ENCODE measurements at regions not wholly inside any gene's neighbourhood (a gene's known extent, or its start where the extent isn't known, plus 50 kb on each side); places are given as distances from the start of the nearest gene placed in this dataset.
"Not testable (repeated sequence)": the region's sequence is repeated elsewhere in the genome, so short reads cannot be mapped to it uniquely, and the experiment has no call there.

GRCh38 chr12:3421191-3421978, 69.6 kb upstream of the PRMT8 start:
- no peaks in the 10 kb centered on the region for H3K9me3 ChIP-seq (ENCODE audit: control insufficient read depth in 1 of 2, low read length in 2 of 2)
- Mint-ChIP-seq H3K27me3 (peaks cover 13 to 29% of the 10 kb centered on the region in 2 donors), H3K36me3 (no peaks in the 10 kb centered on the region), H3K4me3 (no peak overlapping the region), H3K4me1 (no peaks in the 10 kb centered on the region), H3K27ac (no peak overlapping the region), H3K9me3 (peaks cover 0 to 1% (median 0%) of the 10 kb centered on the region in 8 donors)
- CTCF ChIA-PET (ENCODE audit: partially characterized antibody): no interaction called here
- H3K4me3 ChIP-seq (ENCODE audit: low read length in 2 of 2): no peak overlapping the region
- intact Hi-C loops (cut with micrococcal nuclease): no loop called here
- POLR2A ChIA-PET (ENCODE audit: partially characterized antibody): no interaction called here
- H3K36me3 ChIP-seq (ENCODE audit: insufficient read depth, low read length): no peaks in the 10 kb centered on the region
- no peaks in the 10 kb centered on the region for H3K27me3 ChIP-seq (ENCODE audit: insufficient read depth, low read length)
- no peaks in the 10 kb centered on the region for H3K4me1 ChIP-seq (ENCODE audit: insufficient read depth, low read length)
- DNase-seq: no peak
- H3K27ac ChIP-seq (ENCODE audit: low read depth, low read length): no peak overlapping the region

GRCh38 chr12:3424796-3425195, 66.2 kb upstream of the PRMT8 start:
- H3K4me1 ChIP-seq (ENCODE audit: insufficient read depth, low read length); H3K27me3 ChIP-seq (ENCODE audit: insufficient read depth, low read length); H3K36me3 ChIP-seq (ENCODE audit: insufficient read depth, low read length); H3K36me3 Mint-ChIP-seq; POLR2A ChIA-PET (ENCODE audit: partially characterized antibody); H3K27ac ChIP-seq (ENCODE audit: low read depth, low read length); H3K4me3 Mint-ChIP-seq; H3K4me1 Mint-ChIP-seq; intact Hi-C loops (cut with micrococcal nuclease); H3K4me3 ChIP-seq (ENCODE audit: low read length in 2 of 2); H3K27ac Mint-ChIP-seq; H3K9me3 ChIP-seq (ENCODE audit: control insufficient read depth in 1 of 2, low read length in 2 of 2); DNase-seq; H3K9me3 Mint-ChIP-seq: not testable (repeated sequence)
- CTCF ChIA-PET (ENCODE audit: partially characterized antibody): interaction anchor here (1.3 kb wide), 1 partner anchor 13 kb away, joined by 3 read pairs; no protein-coding TSS in a partner anchor
- H3K27me3 Mint-ChIP-seq: peaks cover 17 to 26% of the 10 kb centered on the region in 2 donors

- no peaks in the 10 kb centered on the region for H3K36me3 ChIP-seq (ENCODE audit: insufficient read depth, low read length)
- Mint-ChIP-seq H3K36me3 (peaks cover 2 to 20% of the 10 kb centered on the region in 2 donors), H3K4me3 (no peak overlapping the region), H3K4me1 (peaks cover 10 to 22% (median 15%) of the 10 kb centered on the region in 4 donors), H3K27me3 (peaks cover 14 to 16% of the 10 kb centered on the region in 2 donors), H3K27ac (no peak overlapping the region), H3K9me3 (peaks cover 3 to 19% (median 12%) of the 10 kb centered on the region in 8 donors)
- no peaks in the 10 kb centered on the region for H3K27me3 ChIP-seq (ENCODE audit: insufficient read depth, low read length)
- H3K9me3 ChIP-seq (ENCODE audit: control insufficient read depth in 1 of 2, low read length in 2 of 2): no peaks in the 10 kb centered on the region
- ChIA-PET CTCF (ENCODE audit: partially characterized antibody) (no interaction called here), POLR2A (ENCODE audit: partially characterized antibody) (no interaction called here)
- intact Hi-C loops (cut with micrococcal nuclease): no loop called here
- peaks cover 8% of the 10 kb centered on the region for H3K4me1 ChIP-seq (ENCODE audit: insufficient read depth, low read length)
- no peak overlapping the region for H3K4me3 ChIP-seq (ENCODE audit: low read length in 2 of 2)
- no peak overlapping the region for H3K27ac ChIP-seq (ENCODE audit: low read depth, low read length)
- DNase-seq: no peak
Observed at GRCh38 chr12:3427956-3428355, 63.0 kb upstream of the PRMT8 start.

- H3K9me3 Mint-ChIP-seq: peaks cover 3 to 19% (median 12%) of the 10 kb centered on the region in 8 donors
- POLR2A ChIA-PET (ENCODE audit: partially characterized antibody): no interaction called here
- H3K4me3 Mint-ChIP-seq: no peak overlapping the region
- CTCF ChIA-PET (ENCODE audit: partially characterized antibody): no interaction called here
- intact Hi-C loops (cut with micrococcal nuclease): no loop called here
- H3K36me3 ChIP-seq (ENCODE audit: insufficient read depth, low read length): no peaks in the 10 kb centered on the region
- no peak overlapping the region for H3K27ac Mint-ChIP-seq
- peaks cover 8% of the 10 kb centered on the region for H3K4me1 ChIP-seq (ENCODE audit: insufficient read depth, low read length)
- H3K4me3 ChIP-seq (ENCODE audit: low read length in 2 of 2): no peak overlapping the region
- no peaks in the 10 kb centered on the region for H3K9me3 ChIP-seq (ENCODE audit: control insufficient read depth in 1 of 2, low read length in 2 of 2)
- DNase-seq: no peak
- peaks cover 14 to 24% (median 17%) of the 10 kb centered on the region in 4 donors for H3K4me1 Mint-ChIP-seq
- H3K27me3 Mint-ChIP-seq: peaks cover 11 to 12% of the 10 kb centered on the region in 2 donors
- H3K27ac ChIP-seq (ENCODE audit: low read depth, low read length): no peak overlapping the region
- H3K36me3 Mint-ChIP-seq: peaks cover 2 to 20% of the 10 kb centered on the region in 2 donors
- H3K27me3 ChIP-seq (ENCODE audit: insufficient read depth, low read length): no peaks in the 10 kb centered on the region
Observed at GRCh38 chr12:3428631-3429030, 62.4 kb upstream of the PRMT8 start.

GRCh38 chr12:3429523-3429922, 61.5 kb upstream of the PRMT8 start:
- Mint-ChIP-seq H3K27me3 (peaks cover 11 to 12% of the 10 kb centered on the region in 2 donors), H3K36me3 (peaks cover 2 to 20% of the 10 kb centered on the region in 2 donors), H3K9me3 (peaks cover 3 to 19% (median 12%) of the 10 kb centered on the region in 8 donors), H3K4me1 (peaks cover 14 to 24% (median 17%) of the 10 kb centered on the region in 4 donors)
- H3K27ac Mint-ChIP-seq; POLR2A ChIA-PET (ENCODE audit: partially characterized antibody); CTCF ChIA-PET (ENCODE audit: partially characterized antibody); DNase-seq; intact Hi-C loops (cut with micrococcal nuclease); H3K27ac ChIP-seq (ENCODE audit: low read depth, low read length); H3K4me3 Mint-ChIP-seq; H3K9me3 ChIP-seq (ENCODE audit: control insufficient read depth in 1 of 2, low read length in 2 of 2); H3K4me3 ChIP-seq (ENCODE audit: low read length in 2 of 2); H3K27me3 ChIP-seq (ENCODE audit: insufficient read depth, low read length); H3K4me1 ChIP-seq (ENCODE audit: insufficient read depth, low read length); H3K36me3 ChIP-seq (ENCODE audit: insufficient read depth, low read length): not testable (repeated sequence)

GRCh38 chr12:3431686-3432085, 59.3 kb upstream of the PRMT8 start:
- H3K27ac Mint-ChIP-seq: peak overlapping the region in 5 of 7 donors; percentile 0 to 62 (median 11)
- Histone ChIP-seq H3K27ac (ENCODE audit: low read depth, low read length) (no peak overlapping the region), H3K9me3 (ENCODE audit: control insufficient read depth in 1 of 2, low read length in 2 of 2) (no peaks in the 10 kb centered on the region), H3K27me3 (ENCODE audit: insufficient read depth, low read length) (no peaks in the 10 kb centered on the region), H3K36me3 (ENCODE audit: insufficient read depth, low read length) (no peaks in the 10 kb centered on the region), H3K4me3 (ENCODE audit: low read length in 2 of 2) (no peak overlapping the region), H3K4me1 (ENCODE audit: insufficient read depth, low read length) (peaks cover 8% of the 10 kb centered on the region)
- intact Hi-C loops (cut with micrococcal nuclease): no loop called here
- DNase-seq: no peak
- ChIA-PET CTCF (ENCODE audit: partially characterized antibody) (no interaction called here), POLR2A (ENCODE audit: partially characterized antibody) (no interaction called here)
- peaks cover 14 to 24% (median 17%) of the 10 kb centered on the region in 4 donors for H3K4me1 Mint-ChIP-seq
- H3K27me3 Mint-ChIP-seq: peaks cover 11 to 12% of the 10 kb centered on the region in 2 donors
- peak overlapping the region in 7 of 8 donors; percentile 7 to 81 (median 54) for H3K4me3 Mint-ChIP-seq
- H3K9me3 Mint-ChIP-seq: peaks cover 3 to 19% (median 12%) of the 10 kb centered on the region in 8 donors
- peaks cover 2 to 20% of the 10 kb centered on the region in 2 donors for H3K36me3 Mint-ChIP-seq

GRCh38 chr12:3432176-3432742, 58.7 kb upstream of the PRMT8 start:
- Mint-ChIP-seq H3K36me3 (peaks cover 2 to 20% of the 10 kb centered on the region in 2 donors), H3K4me1 (peaks cover 14 to 24% (median 17%) of the 10 kb centered on the region in 4 donors), H3K9me3 (peaks cover 3 to 19% (median 12%) of the 10 kb centered on the region in 8 donors), H3K27ac (peak overlapping the region in 3 of 7 donors; percentile 16 to 69 (median 61)), H3K4me3 (peak overlapping the region in 7 of 8 donors; percentile 8 to 81 (median 54)), H3K27me3 (peaks cover 11 to 12% of the 10 kb centered on the region in 2 donors)
- no peaks in the 10 kb centered on the region for H3K36me3 ChIP-seq (ENCODE audit: insufficient read depth, low read length)
- H3K27me3 ChIP-seq (ENCODE audit: insufficient read depth, low read length): no peaks in the 10 kb centered on the region
- H3K4me1 ChIP-seq (ENCODE audit: insufficient read depth, low read length): peaks cover 8% of the 10 kb centered on the region
- CTCF ChIA-PET (ENCODE audit: partially characterized antibody): no interaction called here
- POLR2A ChIA-PET (ENCODE audit: partially characterized antibody): no interaction called here
- H3K27ac ChIP-seq (ENCODE audit: low read depth, low read length): no peak overlapping the region
- DNase-seq: no peak
- H3K9me3 ChIP-seq (ENCODE audit: control insufficient read depth in 1 of 2, low read length in 2 of 2): no peaks in the 10 kb centered on the region
- intact Hi-C loops (cut with micrococcal nuclease): no loop called here
- no peak overlapping the region for H3K4me3 ChIP-seq (ENCODE audit: low read length in 2 of 2)
